Type B pancreatic cell (in vitro differentiated cells): ENCODE measurements at regions not wholly inside any gene's neighbourhood (a gene's known extent, or its start where the extent isn't known, plus 50 kb on each side); places are given as distances from the start of the nearest gene placed in this dataset.

Experiments
- DNase-seq: peaks from one replicate; pipeline ENCODE4 v3.0.0; 2021; ENCODE audit warnings: mixed read lengths; ENCODE audit not compliant: unreplicated experiment; ENCODE audit errors: extremely low spot score
- H3K27ac Mint-ChIP-seq: 2 replicates; pipeline ENCODE4 v1.8.0; 2021; ENCODE audit warnings: mild to moderate bottlenecking, mixed read lengths
- H3K27me3 Mint-ChIP-seq: 2 replicates; pipeline ENCODE4 v1.8.0; 2021; ENCODE audit warnings: mixed read lengths
- H3K36me3 Mint-ChIP-seq: 2 replicates; pipeline ENCODE4 v1.8.0; 2021; ENCODE audit warnings: mixed read lengths
- H3K4me1 Mint-ChIP-seq: one replicate; pipeline ENCODE4 v1.8.0; 2021; ENCODE audit warnings: mixed read lengths; ENCODE audit not compliant: unreplicated experiment
- H3K4me3 Mint-ChIP-seq: 2 replicates; pipeline ENCODE4 v1.8.0; 2021; ENCODE audit warnings: mild to moderate bottlenecking, mixed read lengths
- H3K9me3 Mint-ChIP-seq: 2 replicates; pipeline ENCODE4 v1.8.0; 2021; ENCODE audit warnings: mixed read lengths
- TF ChIP-seq, protein P1 (sequence below): fragments of 200-600 bp; sonication (generic); conservative IDR thresholded peaks from 2 replicates; pipeline ENCODE4 v1.5.0; 2021; ENCODE audit warnings: antibody characterized with exemption, mild to moderate bottlenecking

GRCh38 chr1:238138059-238138626 is 247.4 kb upstream of the ZP4 start:
- no peak overlapping the region for H3K4me3 Mint-ChIP-seq
- H3K27ac Mint-ChIP-seq = no peak overlapping the region
- TF ChIP-seq, protein P1, sequence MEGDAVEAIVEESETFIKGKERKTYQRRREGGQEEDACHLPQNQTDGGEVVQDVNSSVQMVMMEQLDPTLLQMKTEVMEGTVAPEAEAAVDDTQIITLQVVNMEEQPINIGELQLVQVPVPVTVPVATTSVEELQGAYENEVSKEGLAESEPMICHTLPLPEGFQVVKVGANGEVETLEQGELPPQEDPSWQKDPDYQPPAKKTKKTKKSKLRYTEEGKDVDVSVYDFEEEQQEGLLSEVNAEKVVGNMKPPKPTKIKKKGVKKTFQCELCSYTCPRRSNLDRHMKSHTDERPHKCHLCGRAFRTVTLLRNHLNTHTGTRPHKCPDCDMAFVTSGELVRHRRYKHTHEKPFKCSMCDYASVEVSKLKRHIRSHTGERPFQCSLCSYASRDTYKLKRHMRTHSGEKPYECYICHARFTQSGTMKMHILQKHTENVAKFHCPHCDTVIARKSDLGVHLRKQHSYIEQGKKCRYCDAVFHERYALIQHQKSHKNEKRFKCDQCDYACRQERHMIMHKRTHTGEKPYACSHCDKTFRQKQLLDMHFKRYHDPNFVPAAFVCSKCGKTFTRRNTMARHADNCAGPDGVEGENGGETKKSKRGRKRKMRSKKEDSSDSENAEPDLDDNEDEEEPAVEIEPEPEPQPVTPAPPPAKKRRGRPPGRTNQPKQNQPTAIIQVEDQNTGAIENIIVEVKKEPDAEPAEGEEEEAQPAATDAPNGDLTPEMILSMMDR = no peak
- no peak for DNase-seq
- H3K4me1 Mint-ChIP-seq = no peaks in the 10 kb centered on the region
- no peaks in the 10 kb centered on the region for H3K36me3 Mint-ChIP-seq
- no peaks in the 10 kb centered on the region for H3K27me3 Mint-ChIP-seq
- H3K9me3 Mint-ChIP-seq = no peaks in the 10 kb centered on the region

DNA sequence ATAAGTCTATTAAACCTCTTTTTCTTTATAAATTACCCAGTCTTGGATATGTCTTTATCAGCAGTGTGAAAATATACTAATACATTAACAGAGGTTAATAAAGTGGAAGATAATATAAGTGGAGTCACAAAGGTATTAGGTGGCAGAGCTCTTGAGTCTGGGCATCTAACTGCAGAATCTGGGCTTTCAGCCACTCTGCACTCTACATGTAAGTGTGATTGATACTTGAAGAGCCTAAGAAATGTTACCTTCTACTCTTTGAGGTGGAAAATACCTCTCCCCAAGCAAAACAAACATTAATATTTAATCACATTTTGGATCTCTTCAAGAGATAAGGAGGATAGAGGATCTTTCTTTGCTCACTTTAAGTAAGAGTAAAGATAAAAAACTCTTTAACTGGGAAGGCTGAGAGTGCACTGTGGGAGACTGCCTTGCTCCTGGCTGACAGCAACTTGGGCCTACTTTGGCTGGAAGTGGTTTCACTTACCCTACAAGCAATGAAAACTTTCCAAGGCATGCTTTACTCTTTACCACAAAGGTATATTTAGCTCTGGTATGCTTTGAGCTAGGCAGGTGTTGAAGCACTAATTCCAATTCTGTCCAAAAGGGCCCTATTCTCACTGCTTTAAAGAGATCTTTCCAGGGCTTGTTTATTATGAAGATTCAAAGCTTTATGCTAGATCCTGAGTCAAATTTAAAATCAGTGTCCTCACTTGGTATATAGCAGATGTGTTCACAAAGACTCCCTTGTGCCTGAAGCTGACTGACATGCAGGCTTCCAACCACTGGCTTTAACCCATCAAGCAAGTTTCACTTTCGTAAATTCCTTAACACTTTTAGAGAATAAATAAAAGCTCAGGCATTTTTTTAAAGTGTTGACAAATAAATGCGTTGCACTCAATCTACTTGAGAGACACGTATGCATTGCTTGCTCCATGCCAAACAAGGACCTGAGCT is 245.3 kb upstream of the ZP4 start:
- no peak overlapping the region for H3K4me3 Mint-ChIP-seq
- DNase-seq = no peak
- TF ChIP-seq, protein P1 = no peak
- no peaks in the 10 kb centered on the region for H3K4me1 Mint-ChIP-seq
- no peaks in the 10 kb centered on the region for H3K36me3 Mint-ChIP-seq
- no peaks in the 10 kb centered on the region for H3K9me3 Mint-ChIP-seq
- no peaks in the 10 kb centered on the region for H3K27me3 Mint-ChIP-seq
- H3K27ac Mint-ChIP-seq = no peak overlapping the region

- no peaks in the 10 kb centered on the region for H3K4me1 Mint-ChIP-seq
- H3K36me3 Mint-ChIP-seq = no peaks in the 10 kb centered on the region
- H3K27ac Mint-ChIP-seq = no peak overlapping the region
- H3K4me3 Mint-ChIP-seq = no peak overlapping the region
- H3K9me3 Mint-ChIP-seq = no peaks in the 10 kb centered on the region
- TF ChIP-seq, protein P1 = no peak
- no peak for DNase-seq
- no peaks in the 10 kb centered on the region for H3K27me3 Mint-ChIP-seq
Observed at GRCh38 chr1:238129677-238130076, 239.0 kb upstream of the ZP4 start.

DNA sequence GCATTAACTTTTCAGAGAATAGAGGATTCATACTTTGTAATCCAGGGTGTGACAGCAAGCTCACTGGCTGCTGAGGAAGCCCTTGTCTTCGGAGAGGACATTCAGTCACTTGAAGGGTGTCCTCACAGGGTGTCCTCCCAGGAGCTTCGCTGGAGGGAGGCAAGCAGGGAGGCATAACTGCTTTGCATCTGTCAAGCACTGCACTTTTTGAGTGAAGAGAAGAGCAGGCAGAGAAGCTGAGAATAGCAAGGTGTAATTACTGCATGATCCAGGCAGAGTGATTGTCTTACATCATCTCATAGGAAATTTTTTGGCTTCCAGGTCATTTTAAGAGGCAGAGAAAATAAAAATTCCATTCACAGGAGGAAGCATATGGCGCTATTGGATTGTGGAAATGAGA is 232.5 kb upstream of the ZP4 start:
- Mint-ChIP-seq H3K9me3 (no peaks in the 10 kb centered on the region), H3K27ac (no peak overlapping the region), H3K36me3 (no peaks in the 10 kb centered on the region), H3K27me3 (no peaks in the 10 kb centered on the region), H3K4me1 (no peaks in the 10 kb centered on the region), H3K4me3 (no peak overlapping the region)
- TF ChIP-seq, protein P1 = no peak
- DNase-seq = no peak

DNA sequence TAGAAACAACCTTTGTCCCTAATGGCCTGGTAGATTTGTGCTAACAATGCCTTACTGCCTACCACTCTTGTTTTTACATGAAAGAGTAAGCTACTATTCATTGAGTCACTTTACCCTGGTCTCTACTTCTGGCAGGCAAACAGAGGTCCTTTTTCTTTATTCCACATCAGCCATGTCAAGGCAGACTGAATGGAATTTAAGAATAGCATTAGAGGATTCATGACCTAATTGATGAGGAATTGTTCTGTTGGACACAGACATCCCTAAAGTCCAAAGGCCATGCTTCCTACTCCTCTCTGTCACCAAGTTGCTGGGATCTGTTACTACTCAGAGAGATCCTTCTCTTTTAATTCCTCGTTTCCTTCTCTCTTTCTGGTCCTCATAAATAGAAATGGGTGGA is 229.1 kb upstream of the ZP4 start:
- H3K36me3 Mint-ChIP-seq = no peaks in the 10 kb centered on the region
- no peak overlapping the region for H3K4me3 Mint-ChIP-seq
- H3K9me3 Mint-ChIP-seq = no peaks in the 10 kb centered on the region
- H3K4me1 Mint-ChIP-seq = no peaks in the 10 kb centered on the region
- DNase-seq = no peak
- no peaks in the 10 kb centered on the region for H3K27me3 Mint-ChIP-seq
- no peak overlapping the region for H3K27ac Mint-ChIP-seq
- TF ChIP-seq, protein P1 = no peak
